ENCODE measurements at regions not wholly inside any gene's neighbourhood (a gene's known extent, or its start where the extent isn't known, plus 50 kb on each side); places are given as distances from the start of the nearest gene placed in this dataset.

- no peaks in the 10 kb centered on the region for H3K79me2 ChIP-seq (ENCODE audit: control insufficient read depth, insufficient read depth, low read length)
- TF ChIP-seq CTCF (IDR thresholded peaks at IDR 0.05; ENCODE audit: extremely low read depth in 1 of 2, insufficient read depth in 1 of 2, low read depth in 1 of 2, low read length in 2 of 2) (no peak), MAX (IDR thresholded peaks at IDR 0.05; ENCODE audit: insufficient read depth, insufficient read length) (no peak), POLR2AphosphoS5 (IDR thresholded peaks at IDR 0.05; ENCODE audit: insufficient read depth, low read depth, low read length) (no peak), FOS (IDR thresholded peaks at IDR 0.05; ENCODE audit: borderline replicate concordance, insufficient read depth, low read length) (no peak), EZH2 (IDR thresholded peaks at IDR 0.05; ENCODE audit: borderline replicate concordance, low read depth, low read length, severe bottlenecking) (no peak), POLR2A (IDR thresholded peaks at IDR 0.05; ENCODE audit: low read depth, low read length) (no peak), GATA2 (IDR thresholded peaks at IDR 0.05; ENCODE audit: insufficient read depth, insufficient read length, low read depth, low read length) (no peak), MYC (IDR thresholded peaks at IDR 0.05; ENCODE audit: low read depth, low read length) (no peak), JUN (IDR thresholded peaks at IDR 0.05; ENCODE audit: borderline replicate concordance, insufficient read depth, insufficient read length, low read depth) (no peak)
- POLR2A ChIA-PET: no interaction called here
- no peak overlapping the region for H2AFZ ChIP-seq (ENCODE audit: low read depth, low read length)
- no peak for FAIRE-seq
- no peaks in the 10 kb centered on the region for H3K9me1 ChIP-seq (replicated peaks; ENCODE audit: control insufficient read depth, extremely low read depth, insufficient read depth, low read length)
- H3K36me3 ChIP-seq (ENCODE audit: control insufficient read depth in 2 of 2, extremely low read depth in 1 of 2, insufficient read depth in 2 of 2, low read length in 2 of 2): no peaks in the 10 kb centered on the region
- H3K9ac ChIP-seq (replicated peaks; ENCODE audit: extremely low read depth, insufficient read depth, low read length): no peak overlapping the region
- CTCF ChIA-PET: interaction anchor here (1.2 to 2.8 kb wide), 2 partner anchors 80 to 266 kb away, joined by 6 to 145 read pairs; no protein-coding TSS in a partner anchor
- H3K27ac ChIP-seq (ENCODE audit: insufficient read depth, low read depth, low read length): no peak overlapping the region
- no peak overlapping the region for H3K4me3 ChIP-seq (replicated peaks in 1 of 3; ENCODE audit: insufficient read depth in 1 of 3, low read depth in 1 of 3, low read length in 3 of 3)
- intact Hi-C loops (cut with micrococcal nuclease) (loop anchor here (2.0 to 5.0 kb wide), 2 partner anchors 261 to 269 kb away; no protein-coding TSS in a partner anchor), dilution Hi-C loops (cut with MboI; ENCODE audit: extremely low pct_ligation_motif_present, low sequenced_read_pairs) (no loop called here)
- H3K27me3 ChIP-seq (ENCODE audit: control insufficient read depth in 2 of 2, insufficient read depth in 2 of 2, low read length in 2 of 2): peaks cover 0 to 2% of the 10 kb centered on the region in 2 experiments
- no peak for DNase-seq (ENCODE audit: low read depth, low spot score)
- H4K20me1 ChIP-seq (replicated peaks; ENCODE audit: control insufficient read depth, extremely low read depth, insufficient read depth, low read length): no peaks in the 10 kb centered on the region
- no peaks in the 10 kb centered on the region for H3K9me3 ChIP-seq (replicated peaks; ENCODE audit: control insufficient read depth, insufficient read depth, low read length)
- no TSS peak for BruUV-seq (replicated peaks)
- H3K4me2 ChIP-seq (ENCODE audit: insufficient read depth, low read length): no peak overlapping the region
- H3K4me1 ChIP-seq (ENCODE audit: control insufficient read depth, extremely low read depth, insufficient read depth, low read length): peaks cover 2% of the 10 kb centered on the region
Measured at GRCh38 chr6:133835901-133836300, 53.0 kb upstream of the TCF21 start.
